Fibroblast of skin of right quadriceps (primary cell): ENCODE measurements at regions not wholly inside any gene's neighbourhood (a gene's known extent, or its start where the extent isn't known, plus 50 kb on each side); places are given as distances from the start of the nearest gene placed in this dataset.
A peak's percentile ranks its signal among the peaks of the same experiment; 100 is the strongest.

ENCODE experiments used
- DNase-seq: peaks from one replicate; pipeline ENCODE4 v3.0.0-alpha.2; 2013

- no peak for DNase-seq
Observed at GRCh38 chr4:111681270-111681669, 464.0 kb upstream of the FAM241A start.

GRCh38 chr4:111681751-111682150, 463.5 kb upstream of the FAM241A start:
- no peak for DNase-seq

GRCh38 chr4:111685205-111685604, 460.0 kb upstream of the FAM241A start:
- DNase-seq: no peak

GRCh38 chr4:111689214-111689613, 456.0 kb upstream of the FAM241A start:
- peak; percentile 83 for DNase-seq

GRCh38 chr4:111689731-111690130, 455.5 kb upstream of the FAM241A start:
- peak; percentile 50 for DNase-seq

GRCh38 chr4:111693758-111694157, 451.5 kb upstream of the FAM241A start:
- DNase-seq: no peak

- no peak for DNase-seq
Observed at GRCh38 chr4:111695677-111696076, 449.6 kb upstream of the FAM241A start.

GRCh38 chr4:111696505-111696904, 448.7 kb upstream of the FAM241A start:
- no peak for DNase-seq

- no peak for DNase-seq
Observed at GRCh38 chr4:111697176-111697942, 447.9 kb upstream of the FAM241A start.

- DNase-seq: no peak
Observed at GRCh38 chr4:111698361-111698760, 446.9 kb upstream of the FAM241A start.

GRCh38 chr4:111699165-111699564, 446.1 kb upstream of the FAM241A start:
- no peak for DNase-seq

GRCh38 chr4:111701102-111701501, 444.2 kb upstream of the FAM241A start:
- no peak for DNase-seq

GRCh38 chr4:111707491-111707890, 437.8 kb upstream of the FAM241A start:
- no peak for DNase-seq

GRCh38 chr4:111712093-111712677, 433.1 kb upstream of the FAM241A start:
- no peak for DNase-seq

- no peak for DNase-seq
Observed at GRCh38 chr4:111713276-111713675, 432.0 kb upstream of the FAM241A start.

- DNase-seq: peak; percentile 3
Observed at GRCh38 chr4:111717921-111718320, 427.3 kb upstream of the FAM241A start.

GRCh38 chr4:111718763-111719559, 426.3 kb upstream of the FAM241A start:
- DNase-seq: no peak

- no peak for DNase-seq
Observed at GRCh38 chr4:111720866-111721265, 424.4 kb upstream of the FAM241A start.

GRCh38 chr4:111722213-111722720, 423.0 kb upstream of the FAM241A start:
- no peak for DNase-seq

GRCh38 chr4:111736516-111736915, 408.7 kb upstream of the FAM241A start:
- DNase-seq: no peak

GRCh38 chr4:111744847-111745246, 400.4 kb upstream of the FAM241A start:
- DNase-seq: no peak

GRCh38 chr4:111748157-111748556, 397.1 kb upstream of the FAM241A start:
- no peak for DNase-seq

- no peak for DNase-seq
Observed at GRCh38 chr4:111754003-111754402, 391.3 kb upstream of the FAM241A start.

GRCh38 chr4:111755571-111755970, 389.7 kb upstream of the FAM241A start:
- no peak for DNase-seq
